Non-pigmented ciliary epithelial cell (primary cell): ENCODE measurements at regions not wholly inside any gene's neighbourhood (a gene's known extent, or its start where the extent isn't known, plus 50 kb on each side); places are given as distances from the start of the nearest gene placed in this dataset.
"Not testable (repeated sequence)": the region's sequence is repeated elsewhere in the genome, so short reads cannot be mapped to it uniquely, and the experiment has no call there.

Experiments used
- DNase-seq: peaks from one replicate; pipeline ENCODE4 v3.0.0-alpha.2; 2010; ENCODE audit warnings: low read depth

DNA sequence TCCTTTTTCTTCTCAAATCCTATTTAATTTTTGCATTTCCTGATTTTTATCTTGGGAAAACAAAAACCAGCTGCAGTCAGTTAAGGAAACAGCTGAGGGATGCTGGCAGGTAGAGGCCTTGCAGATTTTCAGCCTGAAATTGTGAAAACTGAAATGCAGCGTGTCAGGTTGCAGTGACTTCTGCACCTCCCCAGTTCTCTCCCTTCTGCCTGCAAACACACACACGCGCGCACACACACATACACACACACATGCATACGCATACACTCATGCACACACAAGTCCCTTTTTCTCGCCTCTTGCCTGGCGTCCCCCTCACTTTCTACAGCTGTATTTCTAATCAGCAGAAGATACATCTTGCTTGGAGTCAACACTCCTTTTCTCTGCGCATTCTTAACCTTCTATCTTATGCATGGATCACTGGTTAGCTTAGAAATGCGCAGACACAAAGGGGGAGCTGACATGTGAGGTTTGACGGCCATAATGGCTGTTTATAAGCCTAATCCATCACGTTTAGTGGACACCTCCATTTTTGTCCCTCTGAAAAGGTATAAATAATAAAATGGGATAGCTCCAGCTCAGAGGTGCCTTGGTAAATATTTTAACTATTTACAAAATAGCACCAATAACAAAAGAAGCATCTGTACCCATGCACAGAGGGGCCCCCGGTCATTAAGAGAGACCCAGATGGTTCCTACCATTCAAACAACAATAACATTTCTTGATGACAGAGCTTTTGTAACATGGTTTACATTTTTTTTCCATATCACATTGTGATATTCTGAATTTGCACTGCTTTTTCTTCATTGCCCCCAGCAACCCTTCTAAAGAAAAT lies 392.1 kb upstream of the SALL1 start:
- DNase-seq: no peak

DNA sequence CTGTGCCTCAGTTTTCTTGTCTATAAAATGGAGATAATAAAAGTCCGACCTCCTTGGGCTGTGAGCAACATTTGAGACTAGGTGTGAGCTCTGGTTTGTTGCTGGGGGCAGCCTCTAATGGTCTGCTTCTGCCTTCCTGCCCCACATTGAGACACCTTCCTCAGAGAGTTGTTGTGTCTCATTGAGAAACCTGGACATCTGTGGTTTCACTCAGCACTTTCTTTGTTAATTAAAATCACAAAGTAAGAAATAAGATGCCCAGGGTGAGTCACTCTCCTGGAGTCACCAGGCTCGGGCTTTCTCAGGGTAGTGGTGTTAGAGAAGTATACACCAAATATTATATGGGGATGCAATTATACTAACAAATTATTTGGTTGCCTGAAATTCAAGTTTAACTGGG lies 389.2 kb upstream of the SALL1 start:
- no peak for DNase-seq

DNA sequence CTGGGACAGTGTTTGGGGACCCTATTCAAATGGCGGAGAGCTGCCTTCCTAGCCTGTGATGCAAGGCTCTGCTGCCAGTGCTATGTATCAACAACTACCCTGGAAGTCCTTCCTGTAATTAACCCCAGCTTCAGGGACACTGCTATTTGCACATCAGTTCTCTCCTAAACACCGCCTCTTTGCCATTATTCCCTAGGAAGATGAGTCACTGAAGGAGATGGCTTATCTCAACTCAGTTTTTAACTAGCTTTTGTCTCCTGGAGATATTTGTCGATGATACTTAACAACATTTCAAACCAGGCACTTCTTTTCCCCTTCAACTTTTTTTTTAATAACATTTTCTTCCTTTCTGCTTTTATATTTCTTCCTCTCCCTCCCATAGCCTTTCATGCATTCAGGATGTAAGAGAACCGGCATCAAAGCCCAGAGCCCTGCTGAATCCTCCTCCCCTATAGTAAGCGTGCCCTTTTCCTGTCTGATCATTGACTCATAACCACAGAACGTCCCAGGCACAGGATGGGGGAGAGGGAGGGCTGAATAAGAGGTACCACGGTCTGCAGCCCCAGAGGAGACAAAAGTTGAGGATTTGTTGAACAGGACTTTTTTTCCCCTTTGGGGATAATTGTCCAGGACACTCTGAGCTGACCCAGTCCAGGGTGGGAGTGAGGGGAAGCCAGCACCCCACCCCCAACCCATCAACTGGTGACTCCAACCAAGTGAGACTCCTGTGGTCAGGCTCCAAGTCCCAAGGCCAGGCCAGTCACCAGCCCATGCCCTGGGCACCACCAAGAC lies 387.8 kb upstream of the SALL1 start:
- DNase-seq: peak; percentile 66

DNA sequence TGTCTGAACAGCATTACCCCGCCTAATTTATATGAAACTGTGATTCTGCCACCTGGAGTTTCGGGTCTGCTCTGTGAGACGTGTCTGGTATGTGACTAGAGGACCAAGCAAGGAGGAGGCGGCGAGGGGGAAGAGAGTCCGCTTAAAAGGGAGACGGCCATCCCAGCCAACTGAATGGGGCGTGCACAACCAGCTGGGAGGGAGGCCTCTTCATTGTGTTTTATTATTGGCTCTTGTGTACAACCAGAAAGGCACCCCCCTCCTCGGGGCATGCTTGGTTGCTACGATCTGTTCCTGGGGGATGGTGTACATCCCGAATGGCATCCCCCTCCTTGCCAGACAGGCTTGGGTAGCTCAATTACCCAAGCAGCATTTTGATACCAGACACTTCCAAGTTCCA lies 384.5 kb upstream of the SALL1 start:
- no peak for DNase-seq

DNA sequence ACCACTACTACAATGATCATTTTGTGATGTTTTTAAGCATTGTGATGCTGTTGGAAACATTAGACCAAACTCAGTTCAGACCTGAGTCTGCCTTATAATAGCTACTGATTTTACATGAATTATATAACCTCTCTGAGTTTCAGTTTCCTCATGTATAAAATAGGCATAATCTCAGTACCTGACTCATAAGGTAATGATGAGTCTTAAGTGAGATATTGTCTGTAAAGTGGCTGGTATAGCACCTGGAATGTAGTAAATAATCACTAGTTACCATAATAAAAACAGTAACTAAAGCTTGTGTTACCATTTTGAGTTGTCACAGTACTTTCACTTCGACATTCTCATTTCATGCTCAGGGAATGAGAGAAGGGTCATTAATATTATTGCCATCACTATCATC lies 381.5 kb upstream of the SALL1 start:
- no peak for DNase-seq

DNA sequence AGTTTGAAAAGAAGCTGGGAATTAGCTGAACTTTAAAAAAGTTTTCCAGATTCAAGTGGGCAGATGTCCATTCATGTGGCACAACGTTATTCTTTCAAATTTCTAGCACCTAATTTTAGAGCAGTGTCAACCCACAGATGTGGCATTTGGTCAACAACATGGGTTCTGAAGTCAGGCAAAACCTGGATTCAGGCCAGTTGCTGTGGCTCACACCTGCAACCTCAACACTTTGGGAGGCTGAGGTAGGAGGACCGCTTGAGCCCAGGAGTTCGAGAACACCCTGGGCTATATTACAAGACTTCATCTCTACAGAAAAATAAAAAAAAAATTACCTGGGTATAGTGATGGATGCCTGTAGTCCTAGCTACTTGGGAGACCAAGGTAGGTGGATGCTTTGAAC lies 380.2 kb upstream of the SALL1 start:
- DNase-seq: no peak

DNA sequence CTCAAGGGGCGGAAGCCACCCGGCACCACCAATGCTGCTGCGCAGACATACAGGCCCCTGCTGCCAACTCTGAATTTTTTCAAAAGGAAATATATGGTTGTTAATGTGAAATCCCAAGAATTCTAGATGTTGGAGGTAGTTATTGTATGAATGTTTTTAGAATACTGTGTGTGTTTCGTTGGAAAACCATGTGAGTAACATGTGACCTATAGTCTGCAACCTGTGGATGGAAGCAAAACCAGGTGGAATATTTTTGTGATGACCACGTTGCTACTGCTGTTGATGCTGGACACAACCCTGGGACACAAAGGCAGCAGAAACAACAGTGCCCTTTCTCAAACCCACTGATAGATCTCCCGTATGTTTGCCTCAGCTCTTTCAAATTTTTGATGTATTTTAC lies 376.3 kb upstream of the SALL1 start:
- DNase-seq: no peak

DNA sequence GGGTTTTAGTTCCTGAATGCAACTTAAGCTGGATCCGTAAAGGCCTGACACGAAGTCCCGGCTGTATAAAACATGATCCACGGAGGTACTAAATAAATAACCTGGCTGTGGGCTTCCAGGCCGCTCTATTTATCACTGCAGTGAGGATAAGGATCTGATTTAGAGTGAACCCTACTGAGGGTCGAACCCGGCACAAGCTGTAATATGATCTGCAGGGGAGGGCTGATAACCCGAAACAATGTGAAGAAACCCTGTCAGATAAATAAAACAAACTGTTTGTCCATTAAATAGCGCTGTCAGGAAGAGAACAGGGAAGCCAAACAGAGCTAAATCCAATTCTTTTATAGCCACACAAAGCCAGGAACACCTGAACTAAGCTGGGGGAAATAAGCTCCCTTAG lies 375.6 kb upstream of the SALL1 start:
- DNase-seq: no peak

DNA sequence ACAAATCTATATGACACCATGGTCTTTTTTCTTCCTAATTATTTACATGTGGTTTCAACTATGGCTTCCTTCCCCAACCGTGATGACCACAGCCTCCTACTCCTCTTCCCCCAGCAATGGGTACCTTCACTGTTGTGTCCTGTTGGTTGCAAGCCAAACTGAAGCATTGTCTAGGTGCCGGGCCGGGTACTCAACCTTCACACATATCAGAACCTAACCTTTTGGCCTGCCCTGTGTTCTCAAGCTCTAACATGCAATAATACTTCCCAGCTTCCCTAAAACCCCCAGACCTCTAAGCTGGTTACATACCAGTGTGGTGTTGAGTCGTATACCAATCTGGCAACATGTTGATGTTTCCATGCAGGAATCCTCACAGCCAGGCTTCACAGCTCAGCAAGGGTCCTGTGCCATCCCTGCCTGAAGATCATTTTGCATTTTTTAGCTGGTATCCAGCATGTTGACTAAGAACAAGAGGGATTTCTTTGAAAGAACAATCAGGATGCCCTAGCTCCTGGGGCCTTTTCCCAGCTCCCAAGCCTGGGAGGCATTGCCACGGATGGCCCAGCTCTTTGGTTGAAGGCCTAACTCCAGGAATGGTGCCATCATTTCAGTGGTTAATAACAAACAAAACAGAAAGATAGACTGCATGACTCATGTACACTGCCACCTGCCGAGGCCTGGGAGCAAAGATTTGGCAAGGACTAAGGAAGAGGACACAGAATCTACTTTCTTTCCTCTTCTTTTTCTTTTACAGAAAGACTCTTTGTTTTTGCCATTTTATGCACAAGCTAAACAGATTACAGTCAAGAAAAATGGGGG lies 373.7 kb upstream of the SALL1 start:
- no peak for DNase-seq

DNA sequence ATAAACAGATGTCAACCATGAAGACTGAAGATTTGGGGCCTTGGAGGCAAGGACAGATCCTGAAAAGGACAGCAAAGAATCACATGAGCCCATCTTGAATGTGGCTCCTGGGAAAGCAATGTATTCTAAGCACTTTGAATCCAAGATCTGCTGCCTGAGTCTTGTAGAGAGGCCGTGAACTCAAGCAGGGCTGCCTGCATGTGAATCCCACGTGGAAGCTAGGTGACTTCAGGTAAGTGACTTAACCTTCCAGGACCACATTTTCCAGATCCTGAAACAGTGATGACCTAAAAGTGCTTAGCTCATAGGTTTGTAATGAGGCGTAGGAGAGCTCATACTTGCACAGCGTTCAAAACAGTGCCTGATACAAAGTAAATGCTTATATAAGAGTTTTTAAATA lies 373.0 kb upstream of the SALL1 start:
- no peak for DNase-seq

DNA sequence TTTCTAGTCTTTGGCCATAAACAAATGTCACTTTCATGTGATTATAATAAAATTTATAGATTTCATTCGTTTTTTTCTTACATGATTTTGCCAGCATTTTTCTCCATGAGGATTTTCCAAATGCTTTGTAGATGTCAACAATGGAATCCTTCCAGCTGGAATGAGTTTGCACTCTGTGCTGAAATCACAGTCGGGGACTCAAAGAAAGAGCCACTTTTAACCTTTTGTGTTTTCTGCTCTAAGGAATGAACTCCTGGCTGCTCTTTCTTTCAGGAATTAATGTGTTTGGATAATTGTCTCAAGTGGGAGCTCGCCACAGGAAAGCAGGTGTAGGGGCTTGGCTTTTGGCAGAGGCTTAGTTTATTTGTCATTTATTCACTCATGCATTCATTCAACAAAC lies 372.3 kb upstream of the SALL1 start:
- DNase-seq: no peak

DNA sequence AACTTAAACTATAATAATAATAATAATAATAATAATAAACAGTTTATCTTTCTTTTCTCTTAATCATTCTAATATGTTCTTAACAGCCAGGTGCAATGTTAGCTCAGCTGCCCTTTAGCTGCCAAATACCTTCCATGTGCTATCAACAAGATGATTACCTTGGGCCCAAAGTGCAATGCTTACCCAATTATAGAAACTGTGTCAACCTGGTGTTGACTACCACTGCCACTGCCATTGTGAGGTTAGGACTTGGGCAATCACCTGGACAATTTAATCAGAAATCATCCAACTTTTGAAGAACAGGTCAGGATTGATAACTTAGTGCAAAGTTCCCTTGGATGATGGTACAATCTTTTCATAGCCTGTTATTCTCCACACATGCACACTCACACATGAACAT lies 371.8 kb upstream of the SALL1 start:
- no peak for DNase-seq

DNA sequence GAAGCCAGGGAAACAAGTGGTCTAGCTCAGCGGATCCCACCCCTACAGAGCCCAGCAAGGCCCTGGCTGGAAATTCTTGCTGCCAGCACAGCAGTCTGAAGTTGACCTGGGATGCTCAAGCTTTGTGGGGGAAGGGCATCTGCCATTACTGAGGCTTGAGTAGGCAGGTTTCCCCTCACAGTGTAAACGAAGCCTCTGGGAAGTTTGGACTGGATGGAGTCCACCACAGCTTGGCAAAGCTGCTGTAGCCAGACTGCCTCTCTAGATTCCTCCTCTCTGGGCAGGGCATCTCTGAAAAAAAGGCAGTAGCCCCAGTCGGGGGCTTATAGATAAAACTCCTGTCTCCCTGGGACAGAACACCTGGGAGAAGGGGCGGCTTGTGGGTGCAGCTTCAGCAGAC lies 365.9 kb upstream of the SALL1 start:
- DNase-seq: not testable (repeated sequence)

DNA sequence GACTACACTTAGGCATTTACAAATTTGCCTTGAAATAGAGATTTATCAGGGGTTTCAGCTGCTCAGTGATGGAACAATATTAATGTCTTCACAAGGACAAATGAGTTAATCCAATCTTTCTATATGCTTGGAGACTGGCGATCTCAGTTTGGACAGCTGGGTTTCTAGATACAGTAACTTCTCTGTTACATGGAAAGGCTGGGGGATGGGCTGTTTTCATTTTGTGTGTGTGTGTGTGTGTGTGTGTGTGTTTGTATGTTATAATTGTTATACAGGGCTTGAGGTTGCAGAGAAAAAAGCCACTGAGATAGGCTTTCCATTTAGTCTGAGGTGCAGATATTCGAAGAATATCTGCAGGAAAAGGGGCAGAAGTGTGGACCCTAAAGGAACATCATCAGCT lies 359.3 kb upstream of the SALL1 start:
- no peak for DNase-seq

DNA sequence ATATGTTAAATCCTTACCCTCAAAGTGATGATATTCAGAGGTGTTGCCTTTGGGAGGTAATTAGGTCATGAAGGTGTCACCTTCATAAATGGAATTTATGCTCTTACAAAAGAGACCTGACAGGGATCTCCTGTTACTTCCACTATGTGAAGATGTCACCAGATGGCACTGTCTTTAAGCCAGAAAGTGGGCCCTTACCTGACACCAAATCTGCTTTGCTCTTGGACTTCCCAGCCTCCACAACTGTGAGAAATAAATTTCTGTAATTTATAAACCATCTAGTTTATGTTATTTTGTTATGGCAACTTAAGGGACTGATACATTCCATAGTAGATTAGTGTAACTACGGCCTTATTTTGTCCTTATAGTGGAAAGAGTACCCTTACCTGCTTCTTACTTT lies 358.3 kb upstream of the SALL1 start:
- no peak for DNase-seq

DNA sequence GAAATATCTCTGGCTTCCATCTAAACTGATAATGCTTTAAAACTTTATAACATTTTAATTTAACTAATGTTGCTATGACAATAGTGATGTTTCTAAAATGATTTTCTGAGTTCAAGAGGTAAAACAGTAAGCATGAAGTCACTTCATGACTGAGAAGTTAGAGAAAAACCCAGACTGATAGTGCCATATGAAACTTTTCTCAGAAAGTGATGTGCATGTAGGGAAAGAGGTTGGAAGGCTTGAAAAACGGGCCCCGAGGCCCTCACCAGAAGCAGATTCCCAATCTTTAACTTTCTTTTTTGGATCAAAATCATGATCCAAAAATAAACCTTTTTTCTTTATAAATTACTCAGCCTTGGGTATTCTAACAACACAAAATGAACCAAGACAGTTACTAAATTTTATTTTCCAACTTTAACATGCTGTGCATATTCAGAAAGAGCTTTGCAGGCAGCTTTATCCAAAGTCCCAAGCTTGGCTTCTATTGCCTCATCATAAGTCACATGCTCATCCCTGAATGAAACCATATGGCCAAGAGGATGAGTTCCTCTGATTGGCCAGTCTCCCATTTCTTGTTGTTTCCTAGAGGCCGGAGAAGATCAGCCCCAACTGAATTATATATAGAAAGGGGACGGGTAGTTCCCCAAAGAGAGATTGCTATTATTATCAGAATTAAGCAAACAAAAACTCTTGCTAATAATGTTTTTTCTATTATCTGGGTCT lies 357.6 kb upstream of the SALL1 start:
- DNase-seq: no peak

DNA sequence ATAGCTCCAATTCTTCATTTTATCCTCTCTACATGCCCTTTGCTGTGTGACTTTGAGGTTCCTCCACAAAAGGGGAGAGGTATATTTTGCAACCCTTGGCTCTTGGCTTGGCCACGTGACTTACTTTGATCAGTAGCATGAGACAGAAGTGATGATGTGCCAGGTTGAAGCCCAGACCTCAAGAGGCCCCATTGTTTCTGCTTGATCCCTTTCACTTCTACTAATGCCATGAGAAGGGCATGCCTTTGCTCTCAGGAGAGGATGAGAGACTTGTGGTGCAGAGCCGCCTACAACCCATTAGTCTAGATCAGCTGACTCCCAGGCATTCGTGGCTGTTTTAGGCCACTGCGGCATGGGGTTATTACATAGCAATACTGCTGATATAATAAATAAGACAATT lies 356.2 kb upstream of the SALL1 start:
- no peak for DNase-seq

DNA sequence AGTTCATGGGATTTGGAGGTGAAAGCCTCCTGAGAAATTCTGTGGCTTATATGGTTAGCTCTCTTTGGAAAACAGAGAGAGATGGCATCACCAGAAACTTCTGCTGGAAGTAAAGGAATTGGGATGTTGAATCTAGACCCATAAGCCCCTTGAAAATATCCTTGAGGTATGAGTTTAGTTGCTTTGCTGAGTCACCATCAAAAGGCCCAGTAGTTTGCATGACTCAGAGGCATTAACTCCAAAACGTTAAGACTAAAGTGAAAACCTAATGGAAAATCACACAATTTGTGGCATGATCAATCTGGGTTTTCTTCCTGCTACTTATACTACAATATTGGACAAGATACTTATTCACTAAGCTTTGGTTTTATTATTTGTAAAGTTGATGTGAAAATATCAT lies 349.2 kb upstream of the SALL1 start:
- DNase-seq: peak; percentile 1

DNA sequence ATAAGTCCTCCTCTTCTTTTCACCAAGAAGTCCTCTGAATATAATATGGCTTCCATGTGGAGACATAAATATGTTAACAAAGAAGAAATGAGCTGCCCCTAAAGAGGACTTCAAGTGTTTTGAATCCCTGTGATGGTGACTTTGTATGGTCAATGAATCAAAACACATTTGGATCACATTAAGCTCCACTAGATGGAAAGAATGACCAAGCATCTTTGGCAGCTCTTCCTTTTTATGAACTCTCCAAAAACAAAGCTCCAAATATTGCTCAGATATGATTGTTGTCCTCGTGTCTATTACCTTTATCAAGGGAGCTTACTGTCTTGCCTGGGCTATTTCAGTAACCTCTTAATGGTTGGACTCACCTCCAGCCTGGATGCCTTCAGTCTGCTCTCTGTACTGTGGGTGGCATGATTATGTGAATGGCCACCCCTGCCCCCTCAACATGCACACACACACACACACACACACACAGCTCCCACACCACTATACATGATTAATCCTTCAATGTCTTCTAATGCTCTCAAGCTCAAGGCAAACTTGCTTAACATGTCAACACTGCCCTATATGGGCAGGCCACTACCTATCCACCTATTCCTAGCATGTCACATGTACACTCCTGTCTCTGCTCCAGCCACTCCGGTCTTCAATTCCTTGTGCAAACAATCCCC lies 346.6 kb upstream of the SALL1 start:
- DNase-seq: no peak

DNA sequence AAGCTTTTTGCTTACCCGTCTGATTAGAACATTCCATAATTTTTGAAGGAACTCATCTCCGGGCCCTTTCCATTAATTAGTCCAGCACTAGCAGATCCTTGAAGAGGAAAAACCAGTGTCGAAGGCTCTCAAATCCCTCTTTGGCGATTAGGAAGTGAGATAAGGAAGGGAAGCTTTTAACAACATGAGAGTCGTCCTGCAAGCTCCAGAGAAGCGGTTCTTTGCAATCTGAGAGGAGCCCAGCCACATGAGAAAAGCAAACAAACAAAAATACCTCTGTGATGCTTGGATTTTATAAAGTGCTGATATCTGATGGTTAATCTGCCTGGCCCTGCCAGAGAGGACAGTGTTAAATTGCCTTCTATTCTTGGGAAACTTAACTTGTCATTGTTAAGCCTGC lies 339.8 kb upstream of the SALL1 start:
- no peak for DNase-seq

DNA sequence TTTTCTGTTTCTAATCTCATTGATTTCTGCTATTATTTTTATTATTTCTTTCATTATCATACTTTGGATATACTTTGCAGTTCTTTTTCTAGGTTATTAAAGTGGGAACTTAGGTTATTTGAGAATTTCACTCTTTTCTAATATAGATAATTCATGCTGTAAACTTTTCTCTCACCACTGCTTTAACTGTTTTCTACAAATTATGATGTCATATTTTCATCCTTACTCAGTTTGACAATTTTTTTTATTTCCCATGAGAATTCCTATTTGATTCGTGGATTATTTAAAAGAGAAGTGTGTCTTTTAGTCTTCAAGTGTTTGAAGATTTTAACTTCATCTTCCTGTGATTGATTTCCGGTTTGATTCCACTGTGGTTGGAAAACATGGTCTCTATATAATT lies 336.8 kb upstream of the SALL1 start:
- DNase-seq: no peak
